Fibroblast of the aortic adventitia (primary cell): ENCODE measurements at regions not wholly inside any gene's neighbourhood (a gene's known extent, or its start where the extent isn't known, plus 50 kb on each side); places are given as distances from the start of the nearest gene placed in this dataset.

Experiments used
- DNase-seq: peaks from one replicate; pipeline ENCODE4 v3.0.0-alpha.2; 2010; ENCODE audit warnings: low read depth
- H3K4me3 ChIP-seq: 2 replicates; pipeline ENCODE4 v1.5.1; 2011; ENCODE audit warnings: low read depth, mild to moderate bottlenecking, control low read depth, low read length, moderate library complexity
- TF ChIP-seq, protein P1 (sequence below): IDR thresholded peaks from 2 replicates; pipeline ENCODE4 v1.5.1; 2011; ENCODE audit warnings: mild to moderate bottlenecking, low read length, control low read depth, inconsistent platforms; ENCODE audit not compliant: insufficient read depth

- peak; percentile 62 for DNase-seq
- no peak overlapping the region for H3K4me3 ChIP-seq
- TF ChIP-seq, protein P1, sequence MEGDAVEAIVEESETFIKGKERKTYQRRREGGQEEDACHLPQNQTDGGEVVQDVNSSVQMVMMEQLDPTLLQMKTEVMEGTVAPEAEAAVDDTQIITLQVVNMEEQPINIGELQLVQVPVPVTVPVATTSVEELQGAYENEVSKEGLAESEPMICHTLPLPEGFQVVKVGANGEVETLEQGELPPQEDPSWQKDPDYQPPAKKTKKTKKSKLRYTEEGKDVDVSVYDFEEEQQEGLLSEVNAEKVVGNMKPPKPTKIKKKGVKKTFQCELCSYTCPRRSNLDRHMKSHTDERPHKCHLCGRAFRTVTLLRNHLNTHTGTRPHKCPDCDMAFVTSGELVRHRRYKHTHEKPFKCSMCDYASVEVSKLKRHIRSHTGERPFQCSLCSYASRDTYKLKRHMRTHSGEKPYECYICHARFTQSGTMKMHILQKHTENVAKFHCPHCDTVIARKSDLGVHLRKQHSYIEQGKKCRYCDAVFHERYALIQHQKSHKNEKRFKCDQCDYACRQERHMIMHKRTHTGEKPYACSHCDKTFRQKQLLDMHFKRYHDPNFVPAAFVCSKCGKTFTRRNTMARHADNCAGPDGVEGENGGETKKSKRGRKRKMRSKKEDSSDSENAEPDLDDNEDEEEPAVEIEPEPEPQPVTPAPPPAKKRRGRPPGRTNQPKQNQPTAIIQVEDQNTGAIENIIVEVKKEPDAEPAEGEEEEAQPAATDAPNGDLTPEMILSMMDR: no peak
Observed at GRCh38 chr22:27391092-27391770, 410.3 kb downstream of the MN1 start.

- H3K4me3 ChIP-seq: no peak overlapping the region
- DNase-seq: no peak
- TF ChIP-seq, protein P1: no peak
Observed at GRCh38 chr22:27393371-27393770, 408.2 kb downstream of the MN1 start.

DNA sequence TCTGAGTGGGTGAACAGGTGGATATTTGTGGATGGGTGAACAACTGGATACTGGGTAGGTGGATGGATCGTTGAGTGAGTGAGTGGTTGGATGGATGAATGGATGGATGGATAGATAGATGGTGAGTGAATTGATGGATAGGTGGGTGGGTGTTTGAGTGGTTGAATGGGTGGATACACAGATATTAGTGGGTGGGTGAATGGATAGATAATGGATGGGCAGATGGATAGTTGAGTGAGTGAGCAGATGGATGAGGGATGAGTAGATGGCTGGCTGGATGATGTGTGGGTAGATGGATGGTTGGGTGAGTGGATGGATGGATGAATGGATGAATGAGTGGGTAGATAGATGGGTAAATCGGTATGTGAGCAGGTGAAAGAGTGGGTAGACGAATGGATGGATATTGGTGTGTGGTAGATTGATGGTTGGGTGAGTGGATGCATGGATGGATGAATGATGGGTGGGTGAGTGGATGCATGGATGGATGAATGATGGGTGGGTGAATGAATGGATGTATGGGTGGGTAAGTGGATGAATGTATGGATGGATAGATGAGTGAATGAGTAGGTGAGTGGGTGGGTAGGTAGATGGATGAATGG is 406.7 kb downstream of the MN1 start:
- TF ChIP-seq, protein P1: no peak
- no peak for DNase-seq
- no peak overlapping the region for H3K4me3 ChIP-seq

- DNase-seq: peak; percentile 66
- no peak overlapping the region for H3K4me3 ChIP-seq
- TF ChIP-seq, protein P1: no peak
Observed at GRCh38 chr22:27397036-27397953, 404.3 kb downstream of the MN1 start.

DNA sequence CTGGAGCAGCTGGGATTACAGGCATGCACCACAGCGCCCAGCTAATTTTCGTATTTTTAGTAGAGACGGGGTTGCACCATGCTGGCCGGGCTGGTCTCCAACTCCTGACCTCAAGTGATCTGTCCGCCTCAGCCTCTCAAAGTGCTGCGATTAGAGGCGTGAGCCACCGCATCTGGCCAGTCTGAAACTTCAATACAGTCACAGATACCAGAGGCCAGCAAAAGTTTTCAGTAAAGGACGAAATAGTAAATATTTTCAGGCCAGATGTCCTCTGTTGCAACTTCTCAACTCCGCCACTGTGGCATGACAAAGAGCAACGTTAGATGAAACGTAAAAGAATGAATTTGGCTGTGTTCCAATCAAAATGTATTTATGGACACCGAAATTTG is 403.6 kb downstream of the MN1 start:
- H3K4me3 ChIP-seq: no peak overlapping the region
- peak; percentile 84 for DNase-seq
- TF ChIP-seq, protein P1: no peak

DNA sequence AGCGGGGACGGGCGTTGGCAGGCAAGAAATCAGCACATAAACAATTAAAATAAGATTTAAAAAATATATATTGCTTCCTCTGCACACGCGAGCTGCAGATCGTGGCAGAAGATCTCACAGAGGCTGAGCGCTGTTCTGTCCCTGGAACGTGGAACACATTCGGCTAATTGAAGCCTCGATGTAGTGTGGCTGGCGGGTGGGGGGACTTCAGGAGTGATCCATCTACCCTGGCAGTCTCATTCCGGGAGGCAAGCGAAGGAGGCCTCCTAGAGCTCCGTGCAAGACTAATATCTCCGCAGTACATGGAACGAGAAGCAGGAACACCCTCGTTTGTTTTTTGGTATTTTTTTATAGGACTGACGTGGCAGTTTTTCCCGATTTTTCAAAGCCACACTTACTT is 402.4 kb downstream of the MN1 start:
- peak overlapping the region; percentile 25 for H3K4me3 ChIP-seq

More for the DNA sequence above, 402.4 kb downstream of the MN1 start:
- peak; percentile 57 for DNase-seq
- TF ChIP-seq, protein P1: no peak
